NCI-H460 (cell line): ENCODE measurements at regions not wholly inside any gene's neighbourhood (a gene's known extent, or its start where the extent isn't known, plus 50 kb on each side); places are given as distances from the start of the nearest gene placed in this dataset.
"Not testable (repeated sequence)": the region's sequence is repeated elsewhere in the genome, so short reads cannot be mapped to it uniquely, and the experiment has no call there.

ENCODE experiments used
- DNase-seq: peaks from one replicate; pipeline ENCODE4 v3.0.0-alpha.2; 2016; ENCODE audit warnings: low read depth; ENCODE audit errors: extremely low read depth

- DNase-seq, result no peak
These were observed 75.1 kb downstream of the HAUS1 start for GRCh38 chr18:46179306-46179705.

- DNase-seq, result no peak
These were observed 78.6 kb downstream of the HAUS1 start for GRCh38 chr18:46182633-46183358.

- DNase-seq, result not testable (repeated sequence)
These were observed 80.1 kb downstream of the HAUS1 start for GRCh38 chr18:46184296-46184695.

GRCh38 chr18:46184727-46185126, 80.5 kb downstream of the HAUS1 start:
- no peak for DNase-seq

GRCh38 chr18:46190667-46191066, 86.5 kb downstream of the HAUS1 start:
- no peak for DNase-seq

GRCh38 chr18:46196627-46197243, 92.5 kb downstream of the HAUS1 start:
- no peak for DNase-seq

GRCh38 chr18:46199515-46200147, 95.4 kb downstream of the HAUS1 start:
- peak; percentile 60 for DNase-seq

GRCh38 chr18:46200178-46201055, 96.2 kb downstream of the HAUS1 start:
- not testable (repeated sequence) for DNase-seq

GRCh38 chr18:46204143-46204542, 100.0 kb downstream of the HAUS1 start:
- DNase-seq, result no peak

- DNase-seq, result no peak
These were observed 103.8 kb downstream of the HAUS1 start for GRCh38 chr18:46207985-46208384.

- DNase-seq, result no peak
These were observed 105.0 kb downstream of the HAUS1 start for GRCh38 chr18:46209161-46209560.

GRCh38 chr18:46211816-46212215, 107.6 kb downstream of the HAUS1 start:
- no peak for DNase-seq

- DNase-seq, result no peak
These were observed 108.2 kb downstream of the HAUS1 start for GRCh38 chr18:46212398-46212797.

- peak; percentile 15 for DNase-seq
These were observed 109.1 kb downstream of the HAUS1 start for GRCh38 chr18:46213295-46213694.

- no peak for DNase-seq
These were observed 110.2 kb downstream of the HAUS1 start for GRCh38 chr18:46214435-46214834.

GRCh38 chr18:46215902-46216723, 111.9 kb downstream of the HAUS1 start:
- DNase-seq, result no peak

GRCh38 chr18:46220116-46220515, 115.9 kb downstream of the HAUS1 start:
- no peak for DNase-seq

GRCh38 chr18:46222093-46222492, 117.9 kb downstream of the HAUS1 start:
- DNase-seq, result no peak

GRCh38 chr18:46222710-46223360, 118.7 kb downstream of the HAUS1 start:
- no peak for DNase-seq
